H1 (cell line): ENCODE measurements at regions not wholly inside any gene's neighbourhood (a gene's known extent, or its start where the extent isn't known, plus 50 kb on each side); places are given as distances from the start of the nearest gene placed in this dataset.

Source experiments
- CTCF ChIA-PET: fragments of 300-600 bp; sonication (Branson Sonifier 250); formaldehyde crosslinking; loops from one replicate; lab custom pipeline; 2021; ENCODE audit not compliant: partially characterized antibody; lab: Charles Lee
- POLR2A ChIA-PET: fragments of 300-600 bp; sonication (Branson Sonifier 250); formaldehyde crosslinking; loops from one replicate; lab custom pipeline; 2021; ENCODE audit warnings: inconsistent platforms; ENCODE audit not compliant: partially characterized antibody; lab: Charles Lee
- DNase-seq, 2 experiments: peaks; one replicate each; pipeline versions ENCODE4 v3.0.0 to v3.0.0-alpha.2; 2010 to 2022; ENCODE audit warnings: low spot score in 2 of 2, low read depth in 1 of 2, mixed read lengths in 1 of 2
- FAIRE-seq: peaks from 2 replicates; lab custom pipeline; 2011; peaks lifted over from hg19 to GRCh38; lab: Jason Lieb, UNC
- H2AFZ ChIP-seq: 2 replicates; pipeline ENCODE4 v1.8.1; 2012; ENCODE audit warnings: low read length, inconsistent platforms
- H2AK5ac ChIP-seq: 2 replicates; pipeline ENCODE4 v1.6.1; 2013; ENCODE audit warnings: low read depth, low read length
- H2BK120ac ChIP-seq: replicated peaks from 2 replicates; pipeline ENCODE3; 2013; ENCODE audit warnings: low read depth, low read length, inconsistent platforms
- H2BK12ac ChIP-seq: 2 replicates; pipeline ENCODE4 v1.6.1; 2013; ENCODE audit warnings: low read depth, low read length
- H2BK15ac ChIP-seq: 2 replicates; pipeline ENCODE4 v1.6.1; 2013; ENCODE audit warnings: low read length
- H2BK20ac ChIP-seq: 2 replicates; pipeline ENCODE4 v1.6.1; 2013; ENCODE audit warnings: low read length
- H2BK5ac ChIP-seq: 2 replicates; pipeline ENCODE4 v1.6.1; 2013; ENCODE audit warnings: low read depth, low read length
- H3K14ac ChIP-seq: 2 replicates; pipeline ENCODE4 v1.6.1; 2013; ENCODE audit warnings: inconsistent platforms; ENCODE audit not compliant: insufficient read length
- H3K18ac ChIP-seq: 2 replicates; pipeline ENCODE4 v1.6.1; 2013; ENCODE audit warnings: low read length; ENCODE audit errors: extremely low read depth
- H3K23ac ChIP-seq: 2 replicates; pipeline ENCODE4 v1.6.1; 2013; ENCODE audit warnings: inconsistent platforms; ENCODE audit not compliant: insufficient read length
- H3K23me2 ChIP-seq: 2 replicates; pipeline ENCODE4 v1.6.1; 2013; ENCODE audit warnings: low read depth, low read length
- H3K27ac ChIP-seq: 2 replicates; pipeline ENCODE4 v1.6.1; 2011; ENCODE audit warnings: low read depth, low read length, inconsistent platforms
- H3K27me3 ChIP-seq, 4 experiments: replicated peaks in 1 of 4; 1 replicate in 1 of 4; 2 replicates in 3 of 4; pipeline versions ENCODE4 v1.6.1 to v1.8.1; 2011 to 2013; ENCODE audit warnings: low read length in 3 of 4, mild to moderate bottlenecking in 3 of 4, inconsistent platforms in 2 of 4, mixed read lengths in 2 of 4, moderate library complexity in 1 of 4; ENCODE audit not compliant: control insufficient read depth in 3 of 4, insufficient read depth in 3 of 4; ENCODE audit errors: extremely low read depth in 1 of 4
- H3K36me3 ChIP-seq, 4 experiments: 2 replicates each; pipeline versions ENCODE4 v1.6.1 to v1.8.1; 2011 to 2013; ENCODE audit warnings: mild to moderate bottlenecking in 4 of 4, low read length in 3 of 4, moderate library complexity in 2 of 4, control low read depth in 1 of 4, inconsistent platforms in 1 of 4; ENCODE audit not compliant: insufficient read depth in 4 of 4, control insufficient read depth in 2 of 4
- H3K4ac ChIP-seq: replicated peaks from 2 replicates; pipeline ENCODE3; 2013; ENCODE audit warnings: low read length, low read depth, mixed read lengths, inconsistent platforms; ENCODE audit not compliant: insufficient read length
- H3K4me1 ChIP-seq, 4 experiments: replicated peaks in 1 of 4; 1 replicate in 1 of 4; 2 replicates in 3 of 4; pipeline versions ENCODE4 v1.6.1 to v1.8.1; 2011 to 2013; ENCODE audit warnings: low read length in 3 of 4, inconsistent platforms in 2 of 4, mixed read lengths in 1 of 4; ENCODE audit not compliant: insufficient read depth in 4 of 4, control insufficient read depth in 3 of 4
- H3K4me2 ChIP-seq, 2 experiments: 2 replicates each; pipeline versions ENCODE4 v1.6.1 to v1.8.1; 2011 to 2013; ENCODE audit warnings: low read depth in 2 of 2, low read length in 2 of 2, control low read depth in 1 of 2, inconsistent platforms in 1 of 2, mild to moderate bottlenecking in 1 of 2; ENCODE audit not compliant: insufficient read depth in 1 of 2
- H3K4me3 ChIP-seq, 4 experiments: fragments of 200-600, 300-600 bp in 1 of 4; sonication (generic), shearing (Covaris generic), sonication (Bioruptor Twin) in 1 of 4; 2 replicates each; pipeline versions ENCODE4 v1.5.1 to v1.8.1; 2011 to 2016; ENCODE audit warnings: low read length in 4 of 4, low read depth in 3 of 4, control low read depth in 2 of 4, inconsistent platforms in 2 of 4, mild to moderate bottlenecking in 2 of 4, mixed read lengths in 1 of 4, moderate library complexity in 1 of 4; ENCODE audit not compliant: insufficient read depth in 2 of 4; ENCODE audit errors: extremely low read depth in 1 of 4
- H3K56ac ChIP-seq: replicated peaks from 2 replicates; pipeline ENCODE3; 2013; ENCODE audit warnings: low read depth, mild to moderate bottlenecking, mixed read lengths, low read length, inconsistent platforms; ENCODE audit not compliant: insufficient read length
- H3K79me1 ChIP-seq: 2 replicates; pipeline ENCODE4 v1.6.1; 2013; ENCODE audit warnings: low read depth, low read length, control low read depth
- H3K79me2 ChIP-seq, 2 experiments: 2 replicates each; pipeline versions ENCODE4 v1.6.1 to v1.8.1; 2012 to 2013; ENCODE audit warnings: low read length in 2 of 2, mild to moderate bottlenecking in 2 of 2, inconsistent platforms in 1 of 2; ENCODE audit not compliant: insufficient read depth in 2 of 2, control insufficient read depth in 1 of 2
- H3K9ac ChIP-seq, 4 experiments: replicated peaks in 1 of 4; 1 replicate in 1 of 4; 2 replicates in 3 of 4; pipeline versions ENCODE4 v1.6.1 to v1.8.1; 2011 to 2013; ENCODE audit warnings: low read depth in 3 of 4, low read length in 3 of 4, control low read depth in 2 of 4, mild to moderate bottlenecking in 2 of 4, moderate library complexity in 2 of 4, inconsistent platforms in 1 of 4; ENCODE audit errors: extremely low read depth in 1 of 4
- H3K9me3 ChIP-seq, 2 experiments: 2 replicates each; pipeline versions ENCODE4 v1.6.1 to v1.8.1; 2012 to 2013; ENCODE audit warnings: mild to moderate bottlenecking in 2 of 2, moderate library complexity in 2 of 2, control low read depth in 1 of 2, inconsistent platforms in 1 of 2, low read depth in 1 of 2, low read length in 1 of 2, mixed read lengths in 1 of 2; ENCODE audit not compliant: insufficient read depth in 2 of 2
- H4K20me1 ChIP-seq, 2 experiments: replicated peaks in 1 of 2; 2 replicates each; pipeline versions ENCODE3 to v1.8.1; 2011 to 2013; ENCODE audit warnings: inconsistent platforms in 2 of 2, low read length in 2 of 2, mild to moderate bottlenecking in 1 of 2; ENCODE audit not compliant: insufficient read depth in 2 of 2, control insufficient read depth in 1 of 2
- H4K5ac ChIP-seq: 2 replicates; pipeline ENCODE4 v1.6.1; 2013; ENCODE audit warnings: low read length, low read depth, mixed read lengths, inconsistent platforms; ENCODE audit not compliant: insufficient read length
- H4K8ac ChIP-seq: 2 replicates; pipeline ENCODE4 v1.8.0; 2013; ENCODE audit warnings: mild to moderate bottlenecking, moderate library complexity, low read length, inconsistent platforms; ENCODE audit not compliant: insufficient read depth; ENCODE audit errors: extremely low read depth
- H4K91ac ChIP-seq: replicated peaks from 2 replicates; pipeline ENCODE3; 2013; ENCODE audit warnings: low read length, mixed read lengths, inconsistent platforms; ENCODE audit not compliant: insufficient read length
- JUN ChIP-seq: IDR thresholded peaks from 2 replicates; pipeline ENCODE4 v1.6.1; 2011; ENCODE audit warnings: low read depth, mild to moderate bottlenecking, improper control_type of control experiment, low read length
- SIRT6 ChIP-seq: IDR thresholded peaks from one replicate; pipeline ENCODE4 v1.7.1; 2012; ENCODE audit warnings: low read length, inconsistent platforms
- WGBS, 2 experiments: shearing (Covaris generic) in 1 of 2; methylation state at CpG; one replicate each; pipeline versions ENCODE4 v1.1.6 to v1.1.7; 2013 to 2015; ENCODE audit warnings: low lambda C conversion rate in 2 of 2, mixed read lengths in 2 of 2, inconsistent platforms in 1 of 2, low coverage in 1 of 2, missing lambda C conversion rate in 1 of 2; ENCODE audit not compliant: insufficient replicate concordance in 2 of 2, insufficient coverage in 1 of 2, insufficient read length in 1 of 2; ENCODE audit errors: extremely low coverage in 1 of 2, missing lambda C conversion rate in 1 of 2; 5-methylcytosine and 5-hydroxymethylcytosine counted together

DNA sequence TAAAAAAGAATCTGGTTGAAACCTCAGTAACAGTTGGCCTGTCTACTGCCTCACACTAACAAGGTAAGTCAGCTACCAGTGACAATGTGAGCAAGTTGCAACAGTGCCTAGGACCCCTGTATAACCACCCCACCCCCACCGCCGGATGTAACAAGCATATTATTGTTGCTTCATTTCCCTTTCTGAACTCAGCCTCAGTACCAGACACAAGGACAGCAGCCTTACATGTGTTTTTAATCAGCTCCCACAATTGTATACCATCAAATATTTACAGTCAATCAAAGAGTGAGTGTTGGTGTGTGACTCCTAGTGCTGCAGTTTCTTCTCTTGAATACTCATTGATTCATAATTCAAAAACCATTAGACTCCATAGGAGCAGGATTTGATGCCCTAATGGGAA, 96.4 kb downstream of the PYDC2 start:
- no peaks in the 10 kb centered on the region for H3K79me1 ChIP-seq
- DNase-seq (no peak), FAIRE-seq (no peak)
- no peak overlapping the region for H3K56ac ChIP-seq
- H3K9me3 ChIP-seq, result peaks cover 0 to 4% of the 10 kb centered on the region in 2 experiments; a peak in 1 of 4 replicates
- H4K91ac ChIP-seq, result no peak overlapping the region
- no peak overlapping the region for H4K5ac ChIP-seq
- H3K4me3 ChIP-seq, result no peak overlapping the region
- no peak overlapping the region for H3K4ac ChIP-seq
- 91% methylated on average over 2 of the region's 2 CpGs; no CpG with 5 or more reads in 1 of the 2 experiments for WGBS, 2 experiments
- H2AFZ ChIP-seq, result no peak overlapping the region
- ChIA-PET POLR2A (no interaction called here), CTCF (no interaction called here)
- no peaks in the 10 kb centered on the region for H3K4me1 ChIP-seq
- no peak overlapping the region for H3K9ac ChIP-seq
- no peak overlapping the region for H2BK120ac ChIP-seq
- H3K27ac ChIP-seq, result no peak overlapping the region
- no peaks in the 10 kb centered on the region for H3K36me3 ChIP-seq
- H3K4me2 ChIP-seq, result no peak overlapping the region
- no peak overlapping the region for H2BK20ac ChIP-seq
- no peak overlapping the region for H3K14ac ChIP-seq
- H3K18ac ChIP-seq, result no peak overlapping the region
- H2BK5ac ChIP-seq, result no peak overlapping the region
- H2AK5ac ChIP-seq, result no peak overlapping the region
- no peak overlapping the region for H2BK15ac ChIP-seq
- no peaks in the 10 kb centered on the region for H3K79me2 ChIP-seq
- no peaks in the 10 kb centered on the region for H3K23me2 ChIP-seq
- H3K27me3 ChIP-seq, result no peaks in the 10 kb centered on the region
- no peaks in the 10 kb centered on the region for H4K20me1 ChIP-seq
- H3K23ac ChIP-seq, result no peak overlapping the region
- TF ChIP-seq JUN (no peak), SIRT6 (no peak)
- TF ChIP-seq, all 59 proteins: peak for 0
- H2BK12ac ChIP-seq, result no peak overlapping the region
- H4K8ac ChIP-seq, result no peak overlapping the region
